ENCODE measurements at regions not wholly inside any gene's neighbourhood (a gene's known extent, or its start where the extent isn't known, plus 50 kb on each side); places are given as distances from the start of the nearest gene placed in this dataset.
A peak's percentile ranks its signal among the peaks of the same experiment; 100 is the strongest.

DNA sequence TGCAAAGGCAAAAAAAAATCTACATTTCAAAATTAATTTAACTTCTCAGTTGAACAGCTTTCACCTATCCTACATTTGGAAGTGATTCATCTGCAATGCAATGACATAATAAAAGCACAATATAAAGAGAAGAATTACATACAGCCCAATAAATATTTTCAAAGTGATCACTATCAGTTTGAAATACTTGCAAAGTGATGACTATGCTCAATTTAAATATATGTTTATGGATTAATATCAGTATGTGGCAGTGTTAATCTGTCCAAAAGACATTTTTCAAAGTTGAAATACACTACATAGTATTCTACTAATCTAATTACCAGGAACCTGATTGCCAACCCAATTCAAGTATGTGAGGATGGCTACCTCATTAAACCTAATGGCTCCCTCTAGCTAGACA lies 460.7 kb upstream of the ATXN7L3B start:
- H3K4me1 ChIP-seq: no peaks in the 10 kb centered on the region
- TF ChIP-seq, protein P1, sequence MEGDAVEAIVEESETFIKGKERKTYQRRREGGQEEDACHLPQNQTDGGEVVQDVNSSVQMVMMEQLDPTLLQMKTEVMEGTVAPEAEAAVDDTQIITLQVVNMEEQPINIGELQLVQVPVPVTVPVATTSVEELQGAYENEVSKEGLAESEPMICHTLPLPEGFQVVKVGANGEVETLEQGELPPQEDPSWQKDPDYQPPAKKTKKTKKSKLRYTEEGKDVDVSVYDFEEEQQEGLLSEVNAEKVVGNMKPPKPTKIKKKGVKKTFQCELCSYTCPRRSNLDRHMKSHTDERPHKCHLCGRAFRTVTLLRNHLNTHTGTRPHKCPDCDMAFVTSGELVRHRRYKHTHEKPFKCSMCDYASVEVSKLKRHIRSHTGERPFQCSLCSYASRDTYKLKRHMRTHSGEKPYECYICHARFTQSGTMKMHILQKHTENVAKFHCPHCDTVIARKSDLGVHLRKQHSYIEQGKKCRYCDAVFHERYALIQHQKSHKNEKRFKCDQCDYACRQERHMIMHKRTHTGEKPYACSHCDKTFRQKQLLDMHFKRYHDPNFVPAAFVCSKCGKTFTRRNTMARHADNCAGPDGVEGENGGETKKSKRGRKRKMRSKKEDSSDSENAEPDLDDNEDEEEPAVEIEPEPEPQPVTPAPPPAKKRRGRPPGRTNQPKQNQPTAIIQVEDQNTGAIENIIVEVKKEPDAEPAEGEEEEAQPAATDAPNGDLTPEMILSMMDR (IDR thresholded peaks at IDR 0.05): no peak
- DNase-seq (no peak), ATAC-seq (no peak), FAIRE-seq (no peak)
- no peaks in the 10 kb centered on the region for H3K36me3 ChIP-seq
- intact Hi-C loops (cut with DNase I): no loop called here
- no peaks in the 10 kb centered on the region for H3K9me3 ChIP-seq
- no peak overlapping the region for H3K4me3 ChIP-seq
- H3K27me3 ChIP-seq: no peaks in the 10 kb centered on the region
- no peak overlapping the region for H3K27ac ChIP-seq

DNA sequence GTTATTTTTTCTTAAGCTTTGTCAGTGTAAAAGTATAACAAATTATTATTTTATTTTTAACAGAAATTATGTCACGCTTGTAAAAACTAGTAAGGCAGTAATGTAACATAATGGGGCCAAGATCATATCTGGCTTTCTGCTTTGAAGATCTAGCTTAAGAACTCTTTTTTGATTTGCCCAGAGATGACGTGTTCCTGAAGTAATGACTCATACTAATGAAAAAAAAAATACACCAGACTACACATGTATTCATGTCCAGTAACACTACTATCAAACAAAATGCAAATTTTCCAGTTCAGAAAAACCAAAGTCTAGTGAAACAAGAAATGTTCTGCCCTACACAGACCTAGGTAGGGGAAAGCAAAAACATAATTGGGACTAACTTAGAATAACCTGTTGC lies 432.2 kb upstream of the ATXN7L3B start:
- ATAC-seq: no peak
- 52 to 55% methylated on average over 2 of the region's 2 CpGs for WGBS, 2 donors

DNA sequence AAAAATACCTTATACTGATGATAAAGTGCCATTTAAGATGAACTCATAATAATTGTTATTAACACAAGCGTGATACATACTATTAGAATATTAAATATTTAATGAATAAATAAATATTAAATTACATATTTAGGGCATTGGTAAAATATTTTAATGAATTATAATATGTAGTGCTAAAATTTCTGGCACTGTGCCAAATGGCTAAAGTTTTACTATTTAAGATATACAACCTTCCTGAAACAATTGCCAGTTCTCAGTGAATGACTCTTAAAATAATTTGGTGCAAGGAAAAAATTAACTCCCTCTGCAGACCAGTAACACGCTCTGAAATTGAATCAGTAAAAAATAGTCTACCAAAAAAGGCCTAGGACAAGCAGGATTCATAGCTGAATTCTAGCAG lies 428.9 kb upstream of the ATXN7L3B start:
- H3K27ac ChIP-seq: no peak overlapping the region
- H3K4me1 ChIP-seq: no peaks in the 10 kb centered on the region
- TF ChIP-seq, protein P1 (IDR thresholded peaks at IDR 0.05): no peak
- WGBS, 2 donors: 79 to 83% methylated on average over 2 of the region's 2 CpGs
- intact Hi-C loops (cut with DNase I): no loop called here
- H3K9me3 ChIP-seq: no peaks in the 10 kb centered on the region
- H3K36me3 ChIP-seq: no peaks in the 10 kb centered on the region
- ATAC-seq (no peak), FAIRE-seq (no peak), DNase-seq (no peak)
- H3K4me3 ChIP-seq: no peak overlapping the region
- H3K27me3 ChIP-seq: no peaks in the 10 kb centered on the region

More for the DNA sequence above, 432.2 kb upstream of the ATXN7L3B start:
- Histone ChIP-seq H3K4me3 (no peak overlapping the region), H3K36me3 (no peaks in the 10 kb centered on the region), H3K27me3 (no peaks in the 10 kb centered on the region), H3K4me1 (no peaks in the 10 kb centered on the region), H3K27ac (no peak overlapping the region), H3K9me3 (no peaks in the 10 kb centered on the region)
- TF ChIP-seq, protein P1 (IDR thresholded peaks at IDR 0.05): no peak
- FAIRE-seq: no peak
- intact Hi-C loops (cut with DNase I): no loop called here
- no peak for DNase-seq

DNA sequence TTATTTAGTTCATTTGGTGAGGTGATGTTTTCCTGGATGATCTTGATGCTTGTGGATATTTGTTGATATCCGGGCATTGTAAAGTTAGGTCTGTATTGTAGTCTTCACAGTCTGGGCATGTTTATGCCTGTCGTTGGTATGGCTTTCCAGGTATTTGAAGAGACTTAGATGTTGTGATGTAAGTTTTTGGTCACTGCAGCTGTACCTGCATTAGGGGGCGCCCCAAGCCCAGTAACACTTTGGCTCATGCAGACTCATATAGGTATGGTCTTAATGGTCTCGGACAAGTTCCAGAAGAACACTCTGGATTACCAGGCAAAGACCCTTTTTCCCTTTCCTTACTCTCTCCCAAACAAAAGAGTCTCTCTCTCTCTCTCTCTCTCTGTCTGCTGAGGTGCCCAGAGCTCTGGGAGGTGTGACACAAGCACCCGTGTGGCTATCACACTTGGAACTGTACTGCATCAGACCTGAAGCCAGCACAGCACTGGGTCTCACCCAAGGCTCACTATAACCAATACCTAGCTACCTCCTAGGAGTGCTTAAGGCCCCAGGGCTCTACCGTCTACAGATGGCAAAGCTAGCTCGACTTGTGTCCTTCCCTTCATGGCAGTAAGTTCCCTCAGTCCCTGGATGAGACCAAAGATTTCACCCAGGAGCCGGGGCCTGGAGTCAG lies 425.8 kb upstream of the ATXN7L3B start:
- FAIRE-seq (no peak), DNase-seq (peak in 1 of 6 donors; percentile 4), ATAC-seq (peak in 3 of 4 donors; percentile 46 to 57 (median 55))
- TF ChIP-seq, protein P1 (IDR thresholded peaks at IDR 0.05): no peak
- H3K27me3 ChIP-seq: no peaks in the 10 kb centered on the region
- no peak overlapping the region for H3K27ac ChIP-seq
- no peaks in the 10 kb centered on the region for H3K9me3 ChIP-seq
- 50 to 59% methylated on average over 8 of the region's 8 CpGs for WGBS, 2 donors
- H3K36me3 ChIP-seq: no peaks in the 10 kb centered on the region
- H3K4me3 ChIP-seq: no peak overlapping the region
- intact Hi-C loops (cut with DNase I): no loop called here
- no peaks in the 10 kb centered on the region for H3K4me1 ChIP-seq

DNA sequence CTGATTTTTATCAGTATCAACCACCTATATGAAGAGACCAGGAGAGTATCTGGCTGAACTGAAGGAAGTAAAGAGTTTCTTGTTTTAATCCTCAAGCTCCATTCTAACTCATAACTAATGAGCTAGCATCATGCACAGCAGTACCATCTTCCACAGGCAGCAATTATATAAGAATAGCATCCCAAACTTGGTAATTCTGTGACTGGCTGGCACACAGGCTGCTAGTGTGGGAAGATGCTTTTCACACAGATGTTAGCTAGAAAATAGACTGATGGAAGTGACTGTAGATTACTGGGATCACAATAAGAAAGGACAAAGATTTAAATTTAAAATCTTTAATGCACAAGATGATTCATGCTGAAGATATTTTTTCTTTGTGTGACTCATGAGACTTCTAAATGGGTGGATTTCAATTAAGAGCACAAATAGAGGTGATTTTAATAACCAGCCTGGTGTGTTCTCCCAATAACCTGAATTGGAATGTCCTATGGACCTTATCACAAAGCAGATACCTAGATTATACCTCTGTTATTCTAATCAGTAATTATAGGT lies 417.7 kb upstream of the ATXN7L3B start:
- no peak for FAIRE-seq
- H3K9me3 ChIP-seq: no peaks in the 10 kb centered on the region
- H3K4me1 ChIP-seq: no peaks in the 10 kb centered on the region
- no peak overlapping the region for H3K4me3 ChIP-seq
- intact Hi-C loops (cut with DNase I): no loop called here
- DNase-seq: no peak
- no peaks in the 10 kb centered on the region for H3K36me3 ChIP-seq
- no peaks in the 10 kb centered on the region for H3K27me3 ChIP-seq
- TF ChIP-seq, protein P1 (IDR thresholded peaks at IDR 0.05): no peak
- no peak for ATAC-seq
- no peak overlapping the region for H3K27ac ChIP-seq
